Coronary artery (tissue), 2 donors: ENCODE measurements at regions not wholly inside any gene's neighbourhood (a gene's known extent, or its start where the extent isn't known, plus 50 kb on each side); places are given as distances from the start of the nearest gene placed in this dataset.

ENCODE experiments used
- DNase-seq: peaks from one replicate; pipeline ENCODE4 v3.0.0-alpha.2; 2017; ENCODE audit warnings: low spot score
- H3K27ac ChIP-seq, 2 donors: fragments of 200-600 bp; sonication (generic); one replicate each; pipeline ENCODE4 v1.5.1; 2016 to 2019
- H3K4me3 ChIP-seq: fragments of 200-600 bp; sonication (generic); 2 replicates; pipeline ENCODE4 v1.5.1; 2016; ENCODE audit warnings: mild to moderate bottlenecking, moderate library complexity
- CTCF ChIP-seq: fragments of 200-600 bp; sonication (generic); IDR thresholded peaks from one replicate; pipeline ENCODE4 v1.5.1; 2019; ENCODE audit warnings: antibody characterized with exemption

GRCh38 chr5:154690488-154690887 lies 64.7 kb upstream of the LARP1 start:
- Histone ChIP-seq H3K27ac (no peak overlapping the region), H3K4me3 (no peak overlapping the region)
- no peak for DNase-seq
- TF ChIP-seq CTCF, result no peak

DNA sequence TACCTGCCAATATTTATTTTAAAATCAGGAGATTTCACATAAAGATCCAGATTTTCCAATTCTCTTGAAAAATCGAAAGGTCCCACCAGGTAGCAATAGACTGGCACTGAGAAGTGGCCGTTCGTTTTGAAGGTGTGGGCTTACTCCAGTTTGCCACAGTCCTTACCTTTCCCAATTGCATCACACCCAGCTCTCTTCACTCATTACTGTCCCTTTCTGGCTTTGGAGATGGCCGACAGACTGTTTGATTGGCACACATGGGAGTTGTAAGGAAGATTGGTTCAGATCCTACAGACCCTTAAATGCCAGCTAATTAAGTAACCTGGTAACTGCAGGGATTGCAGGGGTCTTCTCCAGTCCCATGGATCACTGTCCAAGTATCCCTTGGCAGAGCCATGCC lies 68.7 kb upstream of the LARP1 start:
- no peak overlapping the region for H3K4me3 ChIP-seq
- no peak overlapping the region for H3K27ac ChIP-seq
- no peak for TF ChIP-seq CTCF
- no peak for DNase-seq

DNA sequence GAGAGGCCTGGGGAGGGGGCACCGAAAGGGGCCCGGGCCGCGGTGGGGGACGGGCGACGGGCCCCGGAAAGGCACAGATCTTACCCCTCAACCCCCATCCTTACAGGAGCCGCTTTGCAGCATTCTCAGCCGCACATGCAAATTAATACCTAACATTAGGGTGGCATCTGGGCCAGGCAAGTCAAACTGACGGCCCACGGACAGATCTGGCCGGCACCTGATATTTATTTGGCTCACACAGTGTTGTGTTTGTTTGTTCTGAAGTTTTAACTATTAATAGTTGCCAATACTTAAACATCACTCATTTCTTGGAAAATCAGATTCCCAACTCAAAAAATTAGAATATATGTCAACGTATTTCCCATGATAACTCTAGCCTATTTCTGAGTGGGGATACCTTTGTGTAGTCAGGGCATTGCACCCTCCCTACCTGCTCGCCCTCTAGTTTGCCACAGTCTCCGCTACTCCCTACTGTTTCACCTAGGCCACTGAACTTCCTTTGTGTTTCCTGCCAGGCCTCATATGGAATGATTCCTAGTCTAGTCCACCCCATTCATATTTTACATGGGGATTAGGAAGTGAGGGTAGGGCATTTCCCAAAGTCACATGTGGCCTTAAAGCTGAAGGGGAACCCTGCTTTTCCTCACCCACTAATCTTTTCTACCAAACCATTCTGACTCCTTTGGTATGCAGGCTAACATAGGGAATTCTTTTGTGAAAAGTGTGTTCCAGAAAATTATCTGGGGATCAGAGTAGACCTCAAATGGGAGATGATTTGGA lies 71.9 kb upstream of the LARP1 start:
- peak overlapping the region; percentile 83 for H3K4me3 ChIP-seq
- no peak for TF ChIP-seq CTCF
- peak overlapping the region; percentile 49 to 93 for H3K27ac ChIP-seq
- no peak for DNase-seq

- Histone ChIP-seq H3K4me3 (no peak overlapping the region), H3K27ac (no peak overlapping the region)
- TF ChIP-seq CTCF, result no peak
- DNase-seq, result no peak
Observed at GRCh38 chr5:154679501-154679900, 75.7 kb upstream of the LARP1 start.

GRCh38 chr5:154677921-154678320 lies 77.3 kb upstream of the LARP1 start:
- DNase-seq, result no peak
- TF ChIP-seq CTCF, result no peak
- no peak overlapping the region for H3K4me3 ChIP-seq
- H3K27ac ChIP-seq, result no peak overlapping the region

DNA sequence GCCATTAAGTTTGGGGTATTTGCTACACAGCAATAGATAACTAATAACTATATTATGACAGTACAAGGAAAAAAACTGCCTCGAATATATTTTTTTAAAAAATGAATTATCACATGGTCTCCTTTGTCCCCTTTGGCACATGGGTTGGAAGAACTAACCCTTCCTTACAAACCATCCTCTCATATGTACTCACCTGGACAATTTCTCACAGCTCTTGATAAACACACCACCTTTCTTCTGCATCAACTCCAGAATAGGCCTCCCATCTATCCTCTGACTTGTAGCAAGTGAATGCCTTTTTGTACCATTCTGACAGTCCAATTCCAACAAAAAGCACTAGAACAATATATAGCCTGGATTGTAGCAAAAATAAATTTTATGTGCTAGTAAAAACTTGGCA lies 78.7 kb upstream of the LARP1 start:
- Histone ChIP-seq H3K4me3 (no peak overlapping the region), H3K27ac (no peak overlapping the region)
- DNase-seq, result no peak
- no peak for TF ChIP-seq CTCF

DNA sequence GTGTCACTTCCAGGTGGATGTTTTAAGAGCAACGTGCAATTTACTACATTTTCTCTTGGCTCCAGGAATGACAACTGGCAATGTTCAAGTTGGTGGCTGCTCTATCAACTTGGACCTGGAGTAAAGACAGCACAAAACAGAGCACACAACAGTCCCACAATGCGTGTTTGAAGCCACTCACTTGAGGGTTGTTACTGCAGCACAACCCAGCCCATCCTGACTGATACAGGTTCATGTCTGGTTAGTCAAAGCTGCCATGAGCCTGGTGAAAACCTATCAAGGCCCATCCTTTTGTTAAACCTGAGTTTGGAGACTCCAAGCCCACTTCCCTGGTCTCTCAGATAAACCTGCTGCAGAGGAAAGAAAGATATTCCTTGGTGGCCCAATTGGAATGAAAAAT lies 81.1 kb upstream of the LARP1 start:
- Histone ChIP-seq H3K27ac (no peak overlapping the region), H3K4me3 (no peak overlapping the region)
- DNase-seq, result no peak
- TF ChIP-seq CTCF, result no peak
